ENCODE measurements at regions not wholly inside any gene's neighbourhood (a gene's known extent, or its start where the extent isn't known, plus 50 kb on each side); places are given as distances from the start of the nearest gene placed in this dataset.
"Not testable (repeated sequence)": the region's sequence is repeated elsewhere in the genome, so short reads cannot be mapped to it uniquely, and the experiment has no call there.

DNA sequence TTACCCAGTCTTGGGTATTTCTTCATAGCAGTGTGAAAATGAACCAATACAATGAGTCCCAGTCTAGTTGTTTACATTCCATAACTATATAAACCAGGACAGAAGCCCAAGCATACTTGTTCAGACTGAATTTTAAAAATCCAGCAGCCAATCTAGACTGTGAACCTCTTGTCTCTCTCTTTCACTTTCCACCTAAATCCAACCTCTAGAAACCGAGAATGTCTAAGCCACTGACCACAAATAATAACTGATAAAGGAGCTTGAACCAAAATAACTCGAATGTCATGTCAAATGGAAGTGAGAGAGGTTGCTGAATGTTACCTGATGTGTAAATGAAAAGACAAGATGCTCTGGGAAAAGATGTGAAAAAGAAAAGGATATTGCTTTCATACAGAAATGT, 544.7 kb downstream of the NLGN4X start:
- DNase-seq = no peak

DNA sequence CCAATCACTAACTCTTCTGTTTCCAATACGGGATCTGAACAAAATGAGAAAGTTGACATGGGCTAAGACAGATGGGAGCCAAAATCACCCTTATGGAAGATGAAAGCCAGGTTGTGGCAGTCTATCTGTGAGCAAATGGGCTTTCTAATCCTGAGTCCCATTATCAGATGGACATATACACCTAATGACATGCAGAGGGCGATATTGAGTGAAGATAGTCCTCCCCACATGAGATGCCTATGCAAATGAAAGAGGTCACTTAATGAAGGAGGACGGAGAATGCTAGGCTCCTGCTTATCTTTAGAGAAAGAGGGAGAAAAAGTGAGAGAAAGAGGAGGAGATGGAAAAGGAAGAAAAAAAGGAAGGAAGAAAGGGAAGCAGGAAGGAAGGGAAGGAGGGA, 547.5 kb downstream of the NLGN4X start:
- peak; percentile 6 for DNase-seq

DNA sequence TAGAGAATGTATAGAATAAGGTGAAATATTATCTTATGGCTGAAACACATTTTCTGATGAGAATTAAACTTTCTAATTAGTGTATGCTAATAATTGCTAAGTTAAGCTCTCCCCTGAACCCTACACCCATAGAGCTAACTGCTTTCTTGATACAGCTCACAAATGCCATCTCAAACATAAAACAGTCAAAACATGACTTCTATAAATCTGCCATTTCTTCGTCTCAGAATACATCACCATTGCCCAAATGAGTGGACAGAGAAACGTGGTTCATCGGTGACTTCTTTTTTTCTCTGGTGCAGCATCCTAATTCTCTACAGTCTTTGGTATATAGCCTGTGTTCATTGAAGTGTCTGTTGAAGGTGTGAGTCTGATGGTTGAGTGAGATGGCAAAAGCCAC, 554.6 kb downstream of the NLGN4X start:
- DNase-seq = no peak

DNA sequence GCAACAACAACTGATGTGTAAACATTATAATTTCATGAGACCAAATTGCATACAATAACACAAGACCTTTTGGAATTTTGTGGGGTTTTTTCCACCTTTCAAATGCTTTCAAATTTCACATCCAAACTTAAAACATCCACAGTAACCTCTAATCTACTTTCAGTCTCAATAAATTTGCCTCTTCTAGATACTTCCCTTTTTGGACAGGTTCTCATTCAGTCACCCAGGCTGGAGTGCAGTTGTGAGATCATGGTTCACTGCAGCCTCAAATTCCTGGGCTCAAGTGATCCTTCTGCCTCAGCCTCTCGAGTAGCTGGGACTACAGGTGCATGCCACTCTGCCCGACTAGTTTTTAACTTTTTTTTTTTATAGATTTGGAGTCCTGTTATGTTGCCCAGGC, 556.6 kb downstream of the NLGN4X start:
- DNase-seq = no peak

GRCh38 chrX:5666689-5667088, 562.0 kb downstream of the NLGN4X start:
- not testable (repeated sequence) for DNase-seq

- no peak for DNase-seq
These were observed 572.1 kb downstream of the NLGN4X start for GRCh38 chrX:5656544-5656943.

DNA sequence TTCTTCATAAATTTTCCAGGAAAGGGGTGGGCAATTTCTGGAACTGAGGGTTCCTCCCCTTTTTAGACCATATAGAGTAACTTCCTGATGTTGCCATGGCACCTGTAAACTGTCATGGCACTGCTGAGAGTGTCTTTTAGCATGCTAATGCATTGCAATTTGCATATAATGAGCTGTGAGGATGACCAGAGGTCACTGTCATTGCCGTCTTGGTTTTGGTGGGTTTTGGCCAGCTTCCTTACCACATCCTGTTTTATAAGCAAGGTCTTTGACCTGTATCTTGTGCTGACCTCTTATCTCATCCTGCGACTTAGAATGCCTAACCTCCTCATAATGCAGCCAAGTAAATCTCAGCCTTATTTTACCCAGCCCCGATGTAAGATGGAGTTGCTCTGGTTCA, 577.8 kb downstream of the NLGN4X start:
- no peak for DNase-seq

- DNase-seq = no peak
These were observed 579.6 kb downstream of the NLGN4X start for GRCh38 chrX:5648941-5649568.

DNA sequence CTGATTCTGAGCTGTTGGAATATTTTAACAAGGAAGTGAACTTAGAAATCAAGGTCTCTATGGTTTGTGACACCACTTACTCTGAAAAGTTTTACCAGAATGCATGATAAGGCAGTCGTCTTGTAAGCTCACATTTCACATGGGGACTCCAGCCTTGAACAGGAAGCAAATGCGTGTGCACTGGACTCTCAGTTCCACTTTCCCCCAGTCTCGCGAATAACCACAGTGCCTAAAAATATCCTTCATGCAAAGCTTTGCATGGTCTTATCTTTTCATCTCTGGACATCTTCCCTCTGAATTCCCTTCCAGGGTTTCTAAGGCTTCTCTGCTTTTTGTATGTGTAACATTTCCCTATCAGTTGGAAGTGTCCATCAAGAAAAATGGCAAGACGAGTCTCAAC, 581.8 kb downstream of the NLGN4X start:
- no peak for DNase-seq

- no peak for DNase-seq
These were observed 583.9 kb downstream of the NLGN4X start for GRCh38 chrX:5644776-5645175.

DNA sequence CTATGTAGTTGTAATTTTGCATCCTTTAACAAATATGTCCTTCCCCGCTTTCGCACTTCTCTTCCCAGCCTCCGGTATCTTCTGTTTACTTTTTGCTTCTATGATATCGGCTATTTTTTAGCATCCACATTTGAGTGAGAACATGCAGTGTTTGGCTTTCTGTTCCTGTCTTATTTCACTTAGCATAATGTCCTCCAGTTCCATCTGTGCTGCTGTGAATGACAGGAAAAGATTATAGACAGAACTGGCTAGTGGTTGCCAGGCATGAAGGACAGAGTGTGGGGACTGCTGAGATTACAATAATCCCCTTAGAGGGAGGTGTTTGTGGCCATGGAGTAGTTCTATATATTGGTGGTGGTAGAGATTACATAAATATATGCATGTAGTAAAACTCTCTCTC, 588.6 kb downstream of the NLGN4X start:
- no peak for DNase-seq

GRCh38 chrX:5638572-5638971, 590.1 kb downstream of the NLGN4X start:
- DNase-seq = no peak

DNA sequence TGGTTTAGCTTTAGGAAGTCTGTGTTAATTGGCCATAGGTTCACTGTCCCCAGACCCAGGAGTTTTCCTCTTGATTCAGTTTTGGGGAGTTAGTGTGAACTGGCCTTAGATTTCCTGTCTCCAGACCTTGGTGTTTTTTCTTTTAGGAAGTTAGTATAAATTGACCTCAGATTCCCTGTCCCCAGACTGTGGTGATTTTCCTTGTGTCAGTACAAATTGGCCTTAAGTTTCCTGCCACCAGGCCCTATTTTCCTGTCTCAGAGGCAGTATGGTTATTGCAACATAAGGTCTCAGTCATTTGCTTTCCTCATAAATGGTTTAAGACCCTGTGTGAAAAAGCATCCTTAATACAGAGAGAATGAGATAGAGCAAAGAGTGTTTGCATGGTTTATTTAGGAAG, 595.8 kb downstream of the NLGN4X start:
- DNase-seq = no peak

- DNase-seq = no peak
These were observed 596.5 kb downstream of the NLGN4X start for GRCh38 chrX:5632061-5632614.

DNA sequence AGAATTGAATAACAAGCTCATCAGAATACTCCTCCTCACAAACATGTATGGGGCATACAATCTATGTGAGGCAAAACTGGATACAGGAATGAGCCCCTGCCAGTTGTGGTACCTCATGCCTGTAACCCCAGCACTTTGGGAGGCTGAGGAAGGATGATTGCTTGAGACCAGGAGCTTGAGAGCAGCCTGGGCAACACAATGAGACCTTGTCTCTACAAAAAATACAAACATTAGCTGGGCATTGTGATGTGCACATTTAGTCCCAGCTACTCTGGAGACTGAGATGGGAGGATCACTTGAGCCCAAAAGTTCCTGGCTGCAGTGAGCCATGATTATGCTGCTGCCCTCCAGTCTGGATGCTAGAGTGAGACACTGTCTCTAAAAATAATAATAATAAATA, 611.0 kb downstream of the NLGN4X start:
- DNase-seq = no peak

DNA sequence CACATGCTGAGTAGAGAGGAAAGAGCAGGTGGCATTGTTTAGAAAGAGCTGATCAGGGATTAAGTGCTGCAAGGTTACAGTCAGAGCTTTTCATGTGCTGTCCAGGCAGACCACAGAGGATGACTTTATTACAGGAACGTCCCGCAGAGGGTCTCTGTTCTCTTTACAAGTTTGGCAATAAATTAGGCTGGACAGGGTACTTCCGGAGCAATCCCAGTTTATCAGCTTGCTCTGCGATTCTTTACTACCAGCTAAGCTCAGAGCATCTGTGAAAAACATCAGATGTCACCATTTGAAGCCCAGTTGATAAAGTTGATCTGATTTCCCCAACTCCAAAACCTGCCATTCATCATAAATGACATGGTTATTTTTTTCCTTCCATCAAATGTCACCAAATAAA, 633.1 kb downstream of the NLGN4X start:
- DNase-seq = no peak

- DNase-seq = no peak
These were observed 641.9 kb downstream of the NLGN4X start for GRCh38 chrX:5586726-5587125.

DNA sequence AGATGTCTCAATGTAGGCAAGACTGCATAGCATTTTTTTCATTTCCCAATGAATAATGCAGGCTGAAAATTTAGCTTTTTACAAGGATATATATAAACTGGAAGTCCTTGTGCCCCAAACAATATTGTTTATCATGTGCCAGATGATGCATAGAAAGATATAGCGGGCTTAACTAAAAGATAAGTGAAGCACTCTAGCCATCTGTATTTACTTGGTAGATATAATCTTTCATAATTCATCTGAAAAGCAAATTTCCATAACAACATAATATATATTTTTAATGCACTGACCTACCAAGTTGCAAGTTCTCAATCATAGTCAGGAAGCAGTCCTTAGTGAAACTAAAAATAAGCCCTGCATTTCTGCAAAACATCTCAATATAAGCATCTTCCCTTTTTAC, 653.3 kb downstream of the NLGN4X start:
- no peak for DNase-seq

- no peak for DNase-seq
These were observed 659.7 kb downstream of the NLGN4X start for GRCh38 chrX:5568934-5569333.

- no peak for DNase-seq
These were observed 669.3 kb downstream of the NLGN4X start for GRCh38 chrX:5559386-5559785.

DNA sequence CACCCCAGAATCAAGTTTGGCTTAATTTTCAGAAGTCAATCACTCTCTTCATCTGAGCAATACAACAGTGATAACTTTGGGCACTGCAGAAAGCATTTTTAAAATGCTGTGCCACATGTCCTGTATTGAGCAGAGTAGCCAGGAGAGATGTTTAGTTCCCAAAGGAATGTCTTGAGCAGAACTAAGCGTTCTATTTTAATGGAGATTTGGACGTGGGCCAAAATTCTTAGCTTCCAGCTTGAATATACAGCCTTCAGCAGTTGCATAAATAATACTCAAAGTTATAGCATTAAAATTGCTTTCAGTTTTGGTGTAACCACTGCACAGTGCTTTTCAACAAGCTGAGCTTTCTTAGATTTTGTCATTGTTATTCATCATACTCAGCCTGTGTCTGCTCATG, 679.2 kb downstream of the NLGN4X start:
- DNase-seq = no peak

DNA sequence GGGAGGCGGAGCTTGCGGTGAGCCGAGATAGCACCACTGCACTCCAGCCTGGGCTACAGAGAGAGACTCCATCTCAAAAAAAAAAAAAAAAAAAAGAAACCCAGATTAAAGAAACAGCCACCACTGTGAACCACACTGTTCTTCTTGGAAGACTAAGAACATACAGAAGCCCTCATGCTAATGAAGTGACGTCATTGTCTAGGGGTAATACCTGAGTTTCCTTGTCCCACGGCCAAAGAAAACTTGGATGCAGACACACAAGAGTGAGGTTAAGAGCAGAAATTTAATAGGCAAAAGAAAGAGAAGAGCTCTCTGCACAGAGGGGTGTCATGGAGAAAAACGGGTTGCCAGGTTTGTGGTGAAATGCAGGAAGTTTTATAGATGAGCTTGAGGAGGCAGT, 691.6 kb downstream of the NLGN4X start:
- no peak for DNase-seq

GRCh38 chrX:5536261-5536660, 692.4 kb downstream of the NLGN4X start:
- no peak for DNase-seq

DNA sequence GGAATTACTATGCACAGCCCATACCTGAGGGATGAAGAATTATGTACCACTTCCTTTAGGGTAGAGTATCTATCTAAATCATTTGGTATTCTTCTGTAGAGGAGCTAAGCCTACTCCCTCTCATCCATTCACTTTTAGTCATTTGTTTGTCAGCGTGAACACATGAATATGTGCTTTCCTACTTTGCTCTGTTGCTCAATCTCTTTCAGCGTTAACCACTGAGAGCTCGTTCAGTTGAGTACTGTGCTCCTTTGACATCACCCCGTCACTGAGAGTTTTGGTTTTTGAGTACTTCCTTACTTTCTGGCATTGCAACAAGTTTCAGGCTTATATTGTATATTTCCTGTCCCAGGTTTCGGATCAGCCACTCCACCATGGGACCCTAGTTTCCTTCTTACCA, 700.6 kb downstream of the NLGN4X start:
- no peak for DNase-seq

- DNase-seq = no peak
These were observed 702.5 kb downstream of the NLGN4X start for GRCh38 chrX:5526191-5526590.
